HG03066 (cell line): ENCODE measurements at regions not wholly inside any gene's neighbourhood (a gene's known extent, or its start where the extent isn't known, plus 50 kb on each side); places are given as distances from the start of the nearest gene placed in this dataset.
"Not testable (repeated sequence)": the region's sequence is repeated elsewhere in the genome, so short reads cannot be mapped to it uniquely, and the experiment has no call there.

Experiments used
- ATAC-seq: cut with Tn5 transposase; IDR thresholded peaks from one replicate; pipeline ENCODE4 v1.9.1; 2021; ENCODE audit warnings: low read depth; ENCODE audit not compliant: unreplicated experiment

- no peak for ATAC-seq
Measured at GRCh38 chr2:220556658-220557057, 929.2 kb downstream of the SLC4A3 start.

DNA sequence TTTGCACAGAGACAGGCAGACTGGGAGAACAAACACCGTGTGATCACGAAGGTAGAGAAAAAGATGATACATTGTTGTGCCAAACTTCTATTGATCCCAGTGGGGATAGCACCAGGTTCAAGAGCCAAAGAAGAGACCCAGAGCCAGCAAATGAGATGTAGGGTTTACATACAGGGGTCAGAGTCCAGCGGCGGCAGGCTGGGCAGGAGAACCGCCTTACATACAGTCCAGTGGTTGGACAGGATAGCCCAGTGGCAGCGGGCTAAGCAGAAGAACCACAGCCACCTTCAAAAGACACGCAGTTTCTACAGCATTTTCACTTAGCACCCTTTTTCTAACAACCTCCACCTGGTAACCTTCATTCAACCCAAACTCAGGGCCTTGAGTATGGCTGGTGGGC is 932.8 kb downstream of the SLC4A3 start:
- no peak for ATAC-seq

DNA sequence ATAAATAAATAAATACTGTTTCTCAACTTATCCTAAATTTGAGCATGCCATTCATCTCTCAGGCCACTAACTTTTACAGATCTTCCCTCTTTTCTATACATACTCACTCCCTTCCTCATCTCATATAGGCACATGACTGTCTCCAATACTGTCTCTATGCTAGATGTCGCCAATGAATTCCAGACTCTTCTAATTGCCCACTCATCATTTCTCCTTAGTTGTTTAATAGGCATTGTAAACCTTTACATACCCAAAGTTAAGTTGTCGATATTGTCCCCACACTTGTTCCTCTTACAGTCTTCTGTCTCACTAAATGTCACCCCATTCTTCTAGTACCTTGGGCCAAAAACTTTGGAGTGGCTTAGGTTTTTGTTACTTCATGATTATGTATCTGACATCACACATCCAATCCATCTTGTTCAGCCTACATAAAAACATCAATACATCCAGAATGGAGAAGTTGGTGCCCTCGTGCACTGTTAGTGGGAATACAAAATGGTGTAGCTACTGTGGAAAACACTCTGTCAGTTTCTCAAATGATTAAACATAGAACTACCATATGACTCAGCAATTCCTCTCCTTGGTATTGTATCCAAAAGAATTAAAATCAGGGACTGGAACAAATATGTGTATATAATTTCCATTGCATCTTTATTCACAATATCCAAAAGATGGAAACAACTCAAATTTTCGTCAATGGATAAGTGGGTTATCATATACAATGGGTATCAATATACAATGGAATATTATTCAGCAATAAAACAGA is 935.1 kb downstream of the SLC4A3 start:
- no peak for ATAC-seq

- ATAC-seq, result no peak
Measured at GRCh38 chr2:220568296-220568695, 940.9 kb downstream of the SLC4A3 start.

GRCh38 chr2:220569112-220569897 is 941.9 kb downstream of the SLC4A3 start:
- no peak for ATAC-seq

DNA sequence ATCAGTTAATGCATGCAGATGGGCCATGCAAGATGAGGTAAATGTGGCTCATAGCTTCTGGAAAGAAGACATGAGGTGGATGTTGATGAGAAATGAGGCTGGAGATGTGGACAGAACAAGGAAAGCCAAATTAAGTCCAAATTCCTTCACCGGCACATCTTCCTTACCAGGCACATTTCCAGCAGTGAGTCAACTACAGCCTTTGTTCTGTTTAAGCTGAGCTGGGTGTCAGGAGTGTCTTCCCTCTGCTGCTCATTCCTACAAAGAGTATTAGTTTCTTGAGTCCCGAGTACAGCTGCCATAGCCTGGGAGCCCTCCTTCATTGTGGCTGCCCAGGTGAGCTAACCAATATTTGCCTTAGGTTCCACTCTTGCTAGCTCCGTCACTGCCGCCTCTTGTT is 945.0 kb downstream of the SLC4A3 start:
- ATAC-seq, result no peak

DNA sequence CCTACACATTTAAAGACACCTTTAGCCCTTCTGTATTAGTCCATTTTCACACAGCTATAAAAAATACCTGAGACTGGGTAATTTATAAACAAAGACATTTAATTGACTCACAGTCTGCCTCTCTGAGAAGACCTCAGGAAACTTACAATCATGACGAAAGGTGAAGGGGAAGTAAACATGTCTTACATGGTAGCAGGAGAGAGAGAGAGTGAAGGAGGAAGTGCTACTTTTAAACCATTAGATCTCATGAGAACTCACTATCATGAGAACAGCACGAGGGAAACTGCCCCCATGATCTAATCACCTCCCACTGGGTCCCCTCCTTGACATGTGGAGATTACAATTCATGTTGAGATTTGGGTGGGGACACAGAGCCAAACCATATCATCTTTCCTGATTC is 946.6 kb downstream of the SLC4A3 start:
- ATAC-seq, result no peak

- no peak for ATAC-seq
Measured at GRCh38 chr2:220575963-220576362, 948.5 kb downstream of the SLC4A3 start.

- no peak for ATAC-seq
Measured at GRCh38 chr2:220579452-220579851, 952.0 kb downstream of the SLC4A3 start.

DNA sequence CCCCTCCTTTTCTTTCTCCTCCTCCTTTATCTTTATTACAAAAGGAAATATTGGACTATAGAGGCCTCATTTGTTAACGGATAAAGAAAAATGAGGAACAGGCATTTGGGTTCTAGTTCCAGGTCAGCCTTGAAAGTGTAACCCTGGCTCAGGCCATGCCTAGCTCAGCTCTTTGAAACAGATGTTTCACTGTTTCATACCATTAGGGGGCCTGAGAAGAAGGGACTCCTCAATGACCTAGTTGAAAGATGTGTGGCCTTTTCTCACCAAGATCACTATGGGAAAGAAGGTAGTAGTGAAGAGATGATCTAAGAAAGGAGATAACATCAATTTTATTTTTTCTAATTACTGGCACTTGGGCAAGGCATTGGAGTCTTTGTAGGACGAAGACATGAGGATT is 952.7 kb downstream of the SLC4A3 start:
- no peak for ATAC-seq

DNA sequence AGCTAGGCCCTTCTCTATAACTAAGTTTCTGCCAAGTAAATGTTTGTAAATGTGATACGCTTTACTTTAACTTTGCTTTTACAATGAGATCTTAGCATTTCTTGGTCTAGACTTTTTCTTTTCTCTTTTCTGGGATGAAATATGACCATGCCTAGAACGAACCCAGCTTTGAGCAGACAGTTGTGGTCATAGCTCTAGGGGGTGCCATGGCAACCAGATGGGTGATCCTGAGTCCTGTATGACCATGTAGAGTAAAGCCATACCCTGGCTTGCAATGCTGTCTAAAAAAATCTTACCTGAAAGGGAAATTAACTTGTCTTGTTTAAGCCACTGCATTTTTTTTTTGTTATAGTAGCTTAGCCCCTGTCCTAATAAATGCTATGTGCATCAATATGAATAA is 956.3 kb downstream of the SLC4A3 start:
- no peak for ATAC-seq

DNA sequence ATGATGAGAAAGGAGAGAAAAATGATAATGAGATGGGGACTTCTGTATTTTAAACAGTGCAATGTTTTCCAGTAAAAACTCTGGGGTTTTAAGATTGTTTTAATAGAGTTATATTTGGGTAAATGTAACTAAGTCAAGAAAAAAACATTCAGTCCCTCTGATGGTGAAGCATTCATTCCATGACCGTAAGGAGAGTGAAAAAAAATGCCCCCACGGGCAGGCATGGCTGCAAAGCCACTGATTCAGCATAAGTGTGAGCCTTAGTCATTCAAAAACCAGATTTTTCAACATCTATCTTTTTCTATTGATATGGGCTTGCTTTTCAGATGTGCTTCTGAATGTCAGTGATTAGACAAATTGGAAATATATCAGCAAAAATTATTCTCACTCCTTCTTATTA is 957.8 kb downstream of the SLC4A3 start:
- ATAC-seq, result no peak

- no peak for ATAC-seq
Measured at GRCh38 chr2:220586980-220587530, 959.6 kb downstream of the SLC4A3 start.

GRCh38 chr2:220588148-220588547 is 960.7 kb downstream of the SLC4A3 start:
- no peak for ATAC-seq

GRCh38 chr2:220590476-220590875 is 963.0 kb downstream of the SLC4A3 start:
- ATAC-seq, result no peak

DNA sequence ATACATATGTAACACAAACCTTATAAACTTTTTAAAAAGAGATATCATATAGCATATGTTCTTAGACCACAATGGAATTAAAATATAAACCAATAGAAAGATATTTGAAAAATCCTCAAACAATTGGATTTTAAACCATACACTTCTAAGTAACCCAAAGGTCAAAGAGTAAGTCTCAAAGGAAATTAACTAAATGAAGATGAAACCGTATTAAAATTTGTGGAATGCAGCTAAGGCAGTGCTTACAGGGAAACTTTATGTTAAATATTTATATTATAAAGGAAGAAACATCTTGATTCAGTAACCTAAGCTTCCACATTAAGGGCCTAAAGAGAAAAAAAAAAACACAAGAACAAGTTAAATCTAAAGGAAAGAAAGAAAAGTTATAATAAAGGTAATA is 966.1 kb downstream of the SLC4A3 start:
- ATAC-seq, result no peak

- no peak for ATAC-seq
Measured at GRCh38 chr2:220601674-220602073, 970.4 kb downstream of the EPHA4 start.

DNA sequence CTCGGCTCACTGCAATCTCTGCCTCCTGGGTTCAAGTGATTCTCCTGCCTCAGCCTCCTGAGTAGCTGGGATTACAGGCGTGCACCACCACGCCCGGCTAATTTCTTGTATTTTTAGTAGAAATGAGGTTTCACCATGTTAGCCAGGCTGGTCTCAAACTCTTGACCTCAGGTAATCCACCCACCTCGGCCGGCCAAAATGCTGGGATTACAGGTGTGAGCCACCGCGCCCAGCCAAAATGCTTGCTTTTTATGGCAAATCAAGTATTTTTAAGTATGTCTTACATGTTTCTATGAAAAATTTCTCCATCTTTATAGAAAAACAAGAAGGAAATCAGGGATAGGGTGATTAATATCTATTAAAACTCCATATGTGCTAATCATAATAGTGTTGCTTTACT is 959.1 kb downstream of the EPHA4 start:
- not testable (repeated sequence) for ATAC-seq

- ATAC-seq, result no peak
Measured at GRCh38 chr2:220614064-220614463, 958.0 kb downstream of the EPHA4 start.

DNA sequence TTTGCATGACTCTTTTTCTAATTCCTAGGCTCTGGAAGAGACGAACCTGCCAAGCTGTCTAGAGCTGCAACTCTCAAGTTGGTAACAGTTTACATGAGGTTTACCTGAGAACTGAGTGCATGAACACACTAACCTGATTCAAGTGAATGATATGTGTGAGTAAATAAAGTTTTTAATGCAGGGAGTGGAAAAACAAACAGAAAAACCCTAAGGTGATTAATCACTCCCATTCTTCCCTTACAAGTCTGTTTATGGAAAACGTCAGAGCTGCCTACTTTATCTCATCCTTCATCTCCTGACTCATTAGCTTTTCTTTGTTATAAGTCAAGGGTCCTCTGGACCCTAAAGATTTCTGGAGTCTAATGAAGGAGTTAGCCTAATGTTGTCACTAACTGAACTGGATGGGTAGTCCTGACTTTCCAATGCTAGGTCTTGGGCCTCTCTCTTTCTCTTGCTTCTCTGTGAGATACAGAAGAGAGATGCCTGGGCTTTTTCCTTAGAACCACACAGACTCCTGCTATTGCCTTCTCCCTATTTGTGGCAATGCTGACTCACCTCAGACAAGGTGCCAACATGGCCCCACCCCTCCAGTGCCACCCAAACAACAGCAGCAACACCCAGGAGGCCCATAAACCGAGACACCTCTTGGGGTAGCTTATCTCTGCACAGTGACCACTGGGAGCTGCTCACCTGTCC is 952.4 kb downstream of the EPHA4 start:
- no peak for ATAC-seq

DNA sequence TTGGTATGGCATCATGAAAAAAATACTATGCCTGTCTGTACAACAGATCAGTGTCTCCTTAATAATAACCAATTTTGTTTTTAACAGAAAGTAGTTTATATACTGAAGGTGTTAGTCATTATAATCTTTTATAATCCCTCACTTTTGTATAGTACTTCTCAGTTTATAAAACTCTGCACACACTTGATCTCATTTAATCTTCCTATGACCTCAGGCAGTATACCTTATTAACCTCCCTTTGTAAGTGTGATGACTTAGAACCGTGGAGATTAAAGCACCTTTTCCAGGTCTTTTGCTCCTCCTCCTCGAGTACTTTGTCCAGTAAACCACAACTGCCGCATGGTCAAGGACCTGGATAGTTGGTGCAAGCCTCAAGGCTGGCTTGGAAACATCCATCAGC is 945.5 kb downstream of the EPHA4 start:
- no peak for ATAC-seq
